Stimulated activated naive CD4-positive, alpha-beta T cell treated with Interleukin-2 at 50 U/mL for 16 hours (primary cell): ENCODE measurements at regions not wholly inside any gene's neighbourhood (a gene's known extent, or its start where the extent isn't known, plus 50 kb on each side); places are given as distances from the start of the nearest gene placed in this dataset.
"Not testable (repeated sequence)": the region's sequence is repeated elsewhere in the genome, so short reads cannot be mapped to it uniquely, and the experiment has no call there.

Experiments used
- DNase-seq: peaks from one replicate; lab custom pipeline; 2025; lab: John Stamatoyannopoulos, UW

DNA sequence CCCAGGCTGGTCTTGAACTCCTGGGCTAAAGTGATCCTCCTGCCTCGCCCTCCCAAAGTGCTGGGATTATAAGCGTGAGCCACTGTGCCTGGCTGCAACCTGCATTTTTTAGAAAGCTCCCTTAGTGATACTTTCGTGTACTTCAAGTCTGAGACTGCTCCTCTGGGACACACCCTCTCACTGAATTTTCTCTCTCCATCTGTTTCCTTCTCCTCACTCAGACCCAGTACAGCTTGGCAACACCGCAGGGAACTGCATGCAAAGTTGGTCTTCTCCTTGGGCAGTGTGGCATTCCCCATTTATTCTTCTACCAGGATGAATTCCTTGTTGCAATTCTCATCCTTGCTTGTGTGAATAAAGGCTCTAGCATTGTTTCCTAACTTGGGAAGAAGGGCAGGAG lies 175.9 kb downstream of the LPIN1 start:
- no peak for DNase-seq

DNA sequence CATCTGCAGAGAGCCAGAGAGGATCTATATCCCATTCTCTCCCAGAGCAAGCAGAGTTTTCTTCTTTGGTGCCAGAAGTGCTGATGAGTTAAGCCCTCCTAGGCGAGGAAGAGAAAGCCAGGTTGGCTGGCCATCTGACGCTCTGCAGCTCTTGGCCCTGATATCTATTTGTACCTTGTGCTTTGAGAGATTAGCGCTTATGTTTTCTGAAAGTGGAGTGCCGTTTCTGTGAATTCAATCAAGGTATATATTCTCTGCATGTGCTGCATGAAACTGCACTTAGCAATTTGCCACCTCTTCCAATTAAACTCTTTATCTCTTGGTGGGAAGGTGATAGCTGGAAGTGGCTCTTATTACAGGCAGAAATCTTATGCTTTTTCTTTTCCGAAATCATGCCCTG lies 177.5 kb downstream of the LPIN1 start:
- no peak for DNase-seq

DNA sequence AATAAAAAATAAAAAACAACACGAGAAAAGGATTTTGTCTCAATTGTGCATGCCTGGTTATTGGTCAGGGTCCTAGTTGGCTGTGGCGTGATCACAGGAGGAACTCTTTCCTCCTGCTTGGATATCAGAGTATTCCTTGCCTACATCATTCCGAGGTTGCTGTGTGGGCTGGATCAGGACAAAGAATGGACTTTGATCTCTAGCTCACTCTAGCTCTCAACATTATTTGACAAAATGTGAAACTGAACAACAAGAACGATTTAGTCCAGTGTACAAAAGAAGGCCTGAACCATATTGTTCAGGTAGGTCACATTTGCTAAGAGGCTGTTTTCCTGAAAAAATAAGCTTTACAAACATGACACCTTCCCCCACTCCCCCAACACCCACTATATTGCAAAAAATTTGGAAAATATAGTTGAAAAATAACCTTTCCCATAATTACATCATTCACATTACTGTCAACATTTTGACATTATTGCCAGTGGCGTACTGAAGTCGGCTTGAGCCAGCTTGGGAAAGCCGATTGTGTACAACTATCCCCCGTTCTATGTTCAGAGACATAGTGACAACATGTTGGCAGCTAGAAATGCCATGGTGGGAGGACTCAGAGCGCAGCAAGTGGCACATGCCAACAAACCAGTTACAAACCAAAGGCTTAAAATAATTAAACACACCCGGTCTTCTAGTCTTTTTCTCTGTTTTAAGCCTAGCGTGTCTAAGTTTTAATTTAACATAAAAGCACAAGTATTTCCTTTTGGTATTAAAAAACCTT lies 179.0 kb downstream of the LPIN1 start:
- no peak for DNase-seq

DNA sequence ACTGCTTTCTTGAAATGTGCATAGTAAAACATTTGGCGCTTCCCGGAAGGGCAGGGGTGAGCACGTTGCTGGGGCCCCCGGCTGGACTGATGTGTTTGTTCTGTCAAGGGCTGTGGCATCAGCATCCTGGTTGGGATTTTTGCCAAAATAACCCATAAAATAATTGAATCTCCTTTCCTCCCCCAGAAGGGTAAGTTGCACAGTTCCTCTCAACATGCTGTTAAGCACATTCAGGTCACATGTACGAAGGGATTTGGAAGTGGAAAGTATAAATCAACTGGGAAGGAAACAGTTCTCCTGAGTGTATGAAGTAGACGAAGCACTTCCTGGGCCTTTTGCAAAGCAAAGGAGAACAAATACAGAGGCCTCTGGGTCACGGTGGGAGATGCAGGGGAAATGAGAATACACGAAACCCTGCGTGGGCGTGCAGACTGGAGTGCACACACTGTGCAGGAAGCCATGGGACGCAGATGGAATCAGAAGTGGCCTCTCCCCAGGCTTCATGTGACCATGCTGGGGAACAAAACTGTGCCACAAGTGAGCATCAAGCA lies 183.9 kb downstream of the LPIN1 start:
- no peak for DNase-seq

DNA sequence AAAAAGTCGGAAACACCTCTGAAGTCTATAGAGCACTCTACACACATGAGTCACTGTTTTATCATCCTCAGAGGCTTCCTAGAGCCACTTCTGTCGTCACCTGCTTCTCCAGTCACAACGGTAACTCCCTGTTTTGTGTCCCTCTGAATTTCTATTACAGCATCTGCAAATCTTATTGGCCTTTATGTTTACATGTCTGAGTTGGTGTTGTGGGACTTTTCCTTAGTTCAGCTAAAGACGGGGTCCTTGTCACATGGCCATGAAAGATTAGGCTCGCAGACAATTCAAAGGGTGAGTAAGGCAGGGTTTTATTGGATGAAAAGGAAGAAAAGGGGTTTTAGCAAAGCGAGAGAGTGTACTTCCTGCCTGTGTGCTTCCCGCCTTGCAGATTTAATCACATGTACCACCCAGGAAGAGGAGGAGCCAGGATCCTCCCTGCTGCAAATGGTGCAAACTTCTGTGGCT lies 185.6 kb downstream of the LPIN1 start:
- no peak for DNase-seq

DNA sequence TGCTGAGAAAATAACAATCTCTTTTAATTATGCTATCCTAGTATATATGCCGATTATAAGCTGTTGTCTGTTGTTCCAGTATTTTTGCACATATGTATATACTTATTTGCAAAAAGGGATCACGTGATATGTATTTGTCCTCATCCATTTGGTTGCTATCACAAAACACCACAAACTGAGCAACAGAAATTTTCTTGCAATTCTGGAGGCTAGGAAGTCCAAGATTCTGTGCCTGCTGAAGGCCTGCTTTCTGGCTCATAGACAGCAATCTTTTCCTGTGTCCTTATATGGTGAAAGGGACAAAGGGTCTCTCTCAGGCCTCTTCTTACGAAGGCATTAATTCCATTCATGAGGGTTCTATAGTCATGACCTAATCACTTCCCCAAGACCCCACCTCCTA lies 186.5 kb downstream of the LPIN1 start:
- no peak for DNase-seq

DNA sequence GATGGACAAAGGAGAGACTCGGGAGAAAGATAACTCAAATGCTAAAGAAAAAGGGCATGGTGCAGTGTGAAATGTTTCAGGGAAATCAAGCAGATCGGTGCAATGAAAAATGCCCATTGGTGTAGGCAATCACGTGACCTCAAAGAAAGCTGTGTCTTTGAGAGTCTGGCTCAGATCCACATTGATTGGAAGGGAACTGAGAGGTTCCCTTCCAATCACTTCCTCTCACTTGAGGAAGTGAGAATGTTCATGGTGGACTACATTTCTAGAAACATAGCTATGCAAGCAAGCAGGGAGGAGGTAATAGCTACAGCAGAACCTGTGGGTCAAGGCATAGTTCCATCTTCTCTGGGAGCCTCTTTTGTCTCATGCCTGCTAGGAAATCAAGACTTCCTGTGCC lies 187.4 kb downstream of the LPIN1 start:
- DNase-seq: no peak

DNA sequence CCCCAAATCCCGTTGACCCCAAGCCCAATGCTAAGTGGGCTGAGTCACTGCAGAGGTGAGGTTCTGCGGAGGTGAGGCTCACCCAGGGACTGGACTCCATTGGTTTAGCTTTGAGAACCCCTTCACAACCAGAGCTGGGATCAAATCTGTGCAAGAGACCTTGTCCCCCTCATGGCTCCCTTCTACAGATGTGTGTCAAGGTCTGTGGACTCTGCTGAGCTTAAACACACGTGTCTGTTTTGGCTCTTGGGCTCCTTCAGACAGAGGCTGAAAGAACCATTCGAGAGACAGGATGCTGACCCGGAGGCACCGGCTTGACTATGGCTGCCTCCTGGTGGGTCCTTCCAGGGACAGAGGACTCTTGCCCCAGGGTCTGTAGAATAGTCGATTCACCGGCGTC lies 190.3 kb downstream of the LPIN1 start:
- DNase-seq: no peak

DNA sequence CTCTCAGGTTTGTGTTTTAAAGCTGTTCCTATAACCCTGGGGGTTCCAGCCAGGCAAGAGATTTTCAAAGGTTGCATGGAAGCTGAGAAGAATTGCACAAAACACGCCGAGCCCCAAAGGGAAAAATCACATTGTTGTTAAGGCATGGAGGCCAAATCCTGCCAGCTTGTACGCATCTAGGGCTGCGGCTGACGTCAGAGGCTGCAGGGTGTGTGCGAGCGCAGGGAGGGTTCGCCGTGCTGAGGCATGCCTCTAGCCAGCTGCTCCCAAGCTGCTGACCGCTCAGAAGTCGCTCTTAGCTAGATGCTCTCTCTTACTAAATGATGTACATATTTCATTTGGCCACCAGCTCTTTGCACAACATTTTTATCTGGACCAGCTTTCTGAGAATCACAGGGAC lies 191.8 kb downstream of the LPIN1 start:
- DNase-seq: no peak

DNA sequence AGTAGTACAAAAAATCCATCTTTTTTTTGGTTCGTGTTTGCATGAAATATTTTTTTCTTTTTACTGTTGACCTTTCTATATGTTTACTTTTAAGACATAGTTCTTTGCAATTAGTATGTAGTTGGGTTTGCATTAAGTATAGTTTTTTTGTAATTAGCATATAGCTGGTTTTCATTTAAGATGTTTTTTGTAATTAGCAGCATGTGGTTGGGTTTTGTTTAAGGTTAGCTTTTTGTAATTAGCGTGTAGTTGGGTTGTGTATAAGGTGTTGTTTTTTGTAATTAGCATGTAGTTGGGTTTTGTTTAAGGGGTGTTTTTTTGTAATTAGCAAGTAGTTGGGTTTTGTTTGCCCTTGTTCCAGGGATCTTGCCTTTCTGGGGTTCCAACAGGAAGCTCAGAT lies 193.1 kb downstream of the LPIN1 start:
- DNase-seq: no peak

DNA sequence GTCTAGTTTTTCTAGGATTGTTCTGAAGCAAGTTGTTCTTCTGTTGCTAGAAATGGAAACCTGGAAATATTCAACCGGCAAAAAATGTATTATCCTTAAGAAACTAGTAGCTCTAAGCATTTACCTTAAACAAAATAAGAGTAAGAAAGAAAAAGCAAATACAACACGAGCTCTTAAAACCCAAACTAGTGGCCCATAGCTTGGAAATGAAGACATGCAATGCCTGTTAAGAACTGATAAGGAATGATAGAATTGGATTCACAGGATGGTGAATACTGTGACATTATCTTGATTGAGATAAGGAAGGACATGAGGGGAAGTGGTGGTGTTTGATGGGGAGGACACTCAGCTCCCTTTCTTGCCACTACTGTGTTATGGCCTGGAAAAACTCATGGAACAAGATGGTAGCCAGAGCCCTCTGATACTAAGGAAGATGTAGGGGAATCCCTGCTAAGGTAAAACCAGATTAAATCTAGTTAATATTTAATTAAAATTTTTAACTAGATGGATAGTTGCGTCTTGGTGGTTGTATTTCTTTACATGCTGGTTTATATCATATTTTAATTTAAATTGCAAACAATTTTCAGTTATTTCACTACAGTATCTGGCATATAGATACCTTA lies 193.8 kb downstream of the LPIN1 start:
- DNase-seq: no peak

DNA sequence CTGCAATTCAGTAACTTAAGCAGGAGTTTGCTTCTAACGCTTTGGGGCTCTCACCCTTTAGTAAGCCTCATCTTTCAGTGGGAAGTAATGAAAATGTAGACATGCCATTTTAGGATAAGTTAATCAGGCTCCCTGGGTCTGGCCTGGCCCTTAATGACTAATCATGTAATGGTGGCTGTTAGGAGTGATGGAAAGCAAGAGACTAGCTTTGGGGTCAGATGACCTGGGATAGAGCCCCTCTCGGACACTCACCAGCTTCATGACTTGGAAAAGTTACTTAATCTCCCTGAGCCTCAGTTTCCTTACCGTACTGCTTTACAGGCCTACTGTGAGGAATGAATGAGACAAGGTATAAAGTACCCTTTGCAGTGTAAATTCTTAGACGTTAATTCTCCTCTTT lies 194.4 kb downstream of the LPIN1 start:
- DNase-seq: no peak

DNA sequence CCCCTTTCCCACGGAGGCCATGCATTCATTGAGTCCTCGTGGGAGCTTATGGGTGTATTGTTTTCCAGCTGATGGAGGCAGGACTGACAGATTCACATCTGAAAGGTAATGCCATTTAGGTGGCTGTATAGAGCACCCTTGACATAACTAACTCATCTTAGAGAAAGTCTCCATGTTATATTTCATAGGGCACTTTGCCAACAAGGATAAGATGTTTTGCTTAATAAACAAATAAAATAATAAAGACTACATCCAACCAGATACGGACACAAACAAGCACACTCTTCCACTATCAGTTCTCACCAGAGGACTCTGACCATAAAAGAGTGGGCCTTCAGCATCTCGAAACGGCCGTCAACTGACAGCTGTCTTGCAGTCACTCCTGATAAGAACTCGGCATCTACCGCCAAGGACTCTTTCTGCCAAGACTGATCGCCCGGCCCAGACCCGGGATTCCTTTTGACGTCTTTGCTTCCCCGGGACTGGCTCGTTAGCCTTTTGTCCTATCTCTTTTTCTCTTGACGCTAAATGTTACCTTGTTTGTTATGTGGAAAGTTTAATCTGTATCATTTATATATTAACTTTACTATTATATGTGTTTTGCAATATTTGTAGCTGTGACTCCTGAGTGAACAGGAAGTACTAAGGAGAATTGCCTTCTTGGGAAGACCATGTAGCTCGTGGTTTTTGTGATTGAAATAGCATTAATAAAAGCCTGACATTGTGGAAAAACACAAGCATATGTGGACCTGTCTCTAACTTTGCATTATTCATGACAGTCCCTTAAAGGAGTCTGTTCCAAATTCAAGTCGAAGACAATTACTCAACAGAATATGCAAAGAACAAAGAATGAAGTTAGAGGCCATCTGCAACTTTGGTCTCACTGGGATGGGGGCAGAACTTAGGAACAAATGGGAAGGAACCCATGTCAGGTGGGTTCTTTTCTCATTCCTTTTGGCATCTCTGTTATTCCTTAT lies 195.1 kb downstream of the LPIN1 start:
- DNase-seq: no peak

DNA sequence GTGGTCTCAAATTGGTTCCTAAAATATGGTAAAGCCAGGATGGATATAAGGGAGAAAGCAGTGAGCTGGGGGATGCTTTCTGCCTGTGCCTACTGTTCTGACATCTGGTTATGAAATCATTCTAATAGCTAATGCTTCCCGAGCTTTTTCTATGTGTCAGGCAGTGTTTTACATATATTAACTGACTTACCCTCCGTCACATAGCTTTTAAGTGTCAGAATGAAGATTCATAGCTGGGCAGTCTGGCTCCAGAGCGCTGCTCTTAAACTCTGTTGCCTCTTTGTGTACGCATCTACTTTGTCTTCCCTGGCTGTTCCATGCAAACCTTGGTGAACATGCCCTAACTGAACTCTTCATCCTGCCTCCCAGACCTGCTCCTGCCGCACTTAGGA lies 195.7 kb downstream of the LPIN1 start:
- no peak for DNase-seq

DNA sequence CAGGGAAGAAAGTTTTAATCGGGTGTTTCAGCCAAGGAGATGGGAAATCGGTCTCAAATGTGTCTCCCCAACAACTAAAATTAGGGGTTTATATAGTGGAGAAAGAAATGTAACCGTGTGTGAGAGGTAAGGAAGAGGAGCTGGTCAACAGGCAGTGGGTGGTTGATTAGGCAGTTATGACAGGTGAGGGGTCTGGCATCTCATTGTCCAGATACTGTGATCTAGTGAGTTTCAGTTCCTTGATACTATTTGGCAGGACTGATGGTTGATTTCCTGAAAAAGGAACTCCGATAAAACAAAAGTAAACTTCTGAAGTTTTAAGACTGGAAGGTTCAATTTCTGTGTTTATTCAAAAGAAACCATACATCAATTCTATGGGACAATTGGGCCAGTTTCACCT lies 197.9 kb downstream of the LPIN1 start:
- no peak for DNase-seq

DNA sequence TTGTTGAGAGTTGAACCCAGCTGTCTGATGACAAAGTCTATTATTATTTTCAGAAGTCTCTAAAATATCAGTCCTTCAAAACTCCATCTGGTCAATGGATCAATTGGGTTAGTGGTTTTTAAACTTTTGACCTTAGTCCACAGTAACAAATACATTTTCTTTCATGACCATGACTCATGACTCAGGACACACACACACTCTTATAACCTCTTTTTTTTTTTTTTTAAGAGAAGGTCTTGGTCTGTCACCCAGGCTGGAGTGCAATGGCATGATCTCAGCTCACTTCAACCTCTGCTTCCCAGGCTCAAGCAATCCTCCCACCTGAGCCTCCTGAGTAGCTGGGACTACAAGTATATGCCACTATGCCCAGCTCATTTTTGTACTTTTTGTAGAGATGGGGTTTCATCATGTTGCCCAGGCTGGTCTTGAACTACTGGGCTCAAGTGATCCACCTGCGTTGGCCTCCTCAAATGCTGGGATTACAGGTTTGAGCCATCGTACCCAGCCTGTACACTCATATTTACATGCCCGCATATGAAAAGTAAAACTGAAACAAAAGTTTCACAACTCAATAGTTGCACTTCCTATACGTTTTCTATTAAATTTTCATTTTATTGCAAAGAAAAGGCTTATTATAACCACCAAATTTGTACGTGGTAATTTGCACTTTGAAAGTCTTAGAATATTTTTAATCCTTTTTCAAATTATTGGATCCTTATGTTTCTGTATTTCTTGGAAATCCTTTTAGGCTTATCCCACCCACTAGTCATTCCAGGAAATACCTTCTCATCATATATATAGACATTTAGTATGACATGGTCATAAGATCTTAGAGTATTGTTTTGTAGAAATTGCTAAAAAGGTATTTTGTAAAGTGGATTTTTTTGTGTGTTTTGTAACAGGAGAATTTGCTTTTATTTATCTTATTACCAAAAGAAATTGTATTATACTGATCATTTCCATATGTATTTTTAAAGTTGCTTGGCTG lies 199.0 kb downstream of the LPIN1 start:
- no peak for DNase-seq

DNA sequence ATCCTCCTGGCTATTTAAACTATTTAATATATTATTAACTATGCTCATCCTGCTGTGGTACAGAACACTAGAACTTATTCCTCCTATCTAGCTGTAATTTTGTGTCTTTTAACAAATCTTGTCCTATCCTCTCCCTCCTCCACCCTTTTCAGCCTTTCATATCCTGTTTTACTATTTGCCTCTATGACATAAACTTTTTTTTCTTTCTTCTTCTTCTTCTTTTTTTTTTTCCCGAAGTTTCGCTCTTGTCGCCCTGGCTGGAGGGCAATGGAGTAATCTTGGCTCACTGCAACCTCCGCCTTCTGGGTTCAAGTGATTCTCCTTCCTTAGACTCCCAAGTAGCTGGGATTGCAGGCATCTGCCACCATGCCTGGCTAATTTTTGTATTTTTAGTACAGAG lies 201.5 kb downstream of the LPIN1 start:
- no peak for DNase-seq

DNA sequence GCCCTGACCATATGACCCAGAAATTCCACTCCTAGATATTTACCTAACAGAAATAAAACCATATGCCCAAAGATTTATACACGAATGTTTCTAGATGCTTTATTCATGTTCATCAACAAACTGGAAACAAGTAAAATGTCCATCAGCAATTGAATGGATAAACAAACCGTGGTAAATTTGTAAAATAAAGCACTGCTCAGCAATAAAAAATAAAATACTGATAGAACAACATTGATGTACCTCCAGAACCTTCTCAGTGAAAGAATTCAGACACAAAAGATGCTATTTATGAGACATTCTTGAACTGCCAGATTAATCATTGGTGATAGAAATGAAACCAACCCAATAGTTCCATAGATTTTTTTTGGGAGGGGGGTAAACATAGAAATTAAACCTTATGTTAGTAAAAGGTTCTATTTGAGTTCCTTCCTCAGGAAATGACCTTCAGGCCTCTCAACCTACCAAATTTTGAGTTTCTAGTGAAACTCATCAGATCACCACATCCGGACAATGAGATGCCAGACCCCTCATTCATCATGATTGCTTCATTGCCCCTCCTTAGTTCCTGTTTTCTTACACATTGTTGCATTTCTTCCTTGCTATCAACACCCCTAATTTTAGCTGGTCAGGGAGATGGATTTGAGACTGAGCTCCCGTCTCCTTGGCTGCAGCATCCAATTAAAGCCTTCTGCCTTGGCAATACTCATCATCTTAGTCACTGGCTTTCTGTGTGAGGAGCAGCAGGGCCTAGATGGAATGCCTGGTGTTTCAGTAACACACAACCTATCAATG lies 203.5 kb downstream of the LPIN1 start:
- DNase-seq: no peak

DNA sequence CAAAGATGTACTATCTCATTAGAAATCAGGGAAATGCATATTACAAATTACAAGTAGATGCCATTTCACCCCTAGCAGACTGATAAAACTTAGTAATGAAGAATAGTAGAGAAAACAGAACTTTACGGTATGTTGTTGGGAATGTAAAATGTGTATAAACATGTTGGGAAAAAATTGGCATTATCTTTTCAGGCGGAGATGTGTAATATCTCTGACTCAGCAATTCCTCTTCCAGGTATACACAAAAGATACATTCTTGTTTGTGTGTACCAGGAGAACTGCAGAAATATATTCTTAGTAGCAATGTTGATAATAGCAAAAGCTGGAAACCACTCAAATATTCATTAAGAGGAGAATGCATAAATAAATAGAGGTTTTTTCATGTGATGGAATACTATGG lies 204.5 kb downstream of the LPIN1 start:
- DNase-seq: no peak

DNA sequence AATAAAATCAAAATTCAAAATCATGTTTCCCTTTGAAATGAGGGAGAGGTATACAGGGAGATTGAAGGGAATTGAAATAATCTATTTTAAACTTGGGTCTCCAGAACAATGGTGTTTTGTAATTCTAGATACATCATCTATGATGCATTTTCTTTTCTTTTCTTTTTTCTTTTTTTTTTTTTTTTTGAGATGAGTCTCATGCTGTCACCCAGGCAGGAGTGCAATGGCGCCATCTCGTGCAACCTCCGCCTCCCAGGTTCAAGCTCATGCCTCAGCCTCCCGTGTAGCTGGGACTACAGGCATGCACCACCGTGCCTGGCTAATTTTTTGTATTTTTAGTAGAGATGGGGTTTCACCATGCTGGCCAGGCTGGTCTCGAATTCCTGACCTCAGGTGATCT lies 205.1 kb downstream of the LPIN1 start:
- DNase-seq: not testable (repeated sequence)
